ENCODE measurements at regions not wholly inside any gene's neighbourhood (a gene's known extent, or its start where the extent isn't known, plus 50 kb on each side); places are given as distances from the start of the nearest gene placed in this dataset.

DNA sequence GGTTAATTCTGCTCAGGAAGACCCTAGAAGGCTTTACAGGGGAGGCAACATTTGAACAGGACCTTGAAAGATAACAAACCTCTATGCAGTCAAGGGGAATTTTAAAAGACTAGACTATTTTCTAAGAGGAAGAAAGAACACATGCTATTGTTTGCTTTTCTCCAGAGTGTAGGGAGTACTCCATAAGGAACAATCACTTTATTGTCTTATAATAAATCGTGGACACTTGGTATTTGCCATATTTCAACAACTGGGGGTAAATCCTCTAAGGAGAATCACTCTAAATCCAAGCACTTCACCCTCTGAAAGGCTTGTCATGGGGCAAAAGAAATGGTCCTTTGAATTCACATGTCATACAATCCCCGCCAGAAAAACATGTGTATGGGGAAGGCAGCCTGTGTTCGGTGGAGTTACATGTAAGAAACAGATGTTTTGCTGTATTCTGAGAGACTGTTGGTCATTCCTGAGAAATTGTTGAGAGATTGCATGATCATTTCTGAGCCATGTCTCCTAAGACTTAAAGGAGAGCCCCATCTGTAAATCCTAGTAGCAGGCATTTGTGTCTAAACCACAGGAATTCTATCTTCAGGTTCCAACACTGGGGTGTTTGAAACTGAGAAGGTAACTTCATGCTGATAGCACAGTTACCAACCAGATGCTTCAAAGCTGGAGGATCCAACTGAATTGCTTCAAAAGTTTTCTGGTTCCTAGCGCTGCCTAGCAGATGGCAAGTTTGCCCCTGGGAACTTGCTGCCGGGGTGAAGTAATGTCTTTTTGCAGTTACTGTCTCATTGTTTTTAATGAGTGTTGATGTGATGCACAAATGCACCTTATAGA is 66.8 kb downstream of the FZD4 start:
- Histone ChIP-seq H3K4me1 (ENCODE audit: control insufficient read depth in 4 of 4, insufficient read depth in 4 of 4, low read length in 3 of 4) (no peaks in the 10 kb centered on the region), H3K27ac (ENCODE audit: low read depth in 1 of 2, low read length in 2 of 2) (no peak overlapping the region), H3K9me3 (ENCODE audit: control insufficient read depth in 4 of 4, low read length in 3 of 4) (no peaks in the 10 kb centered on the region), H3K9ac (ENCODE audit: low read depth in 1 of 2, low read length in 2 of 2) (no peak overlapping the region), H3K4me3 (ENCODE audit: low read depth in 1 of 3, low read length in 3 of 3) (no peak overlapping the region), H3K27me3 (ENCODE audit: control insufficient read depth in 4 of 4, insufficient read depth in 4 of 4, low read length in 3 of 4) (no peaks in the 10 kb centered on the region), H3K36me3 (ENCODE audit: control insufficient read depth in 4 of 4, insufficient read depth in 3 of 4, low read depth in 1 of 4, low read length in 3 of 4) (no peaks in the 10 kb centered on the region)
- WGBS = 87% methylated on average over 5 of the region's 5 CpGs
- TF ChIP-seq YY1 (IDR thresholded peaks at IDR 0.05) = no peak
- TF ChIP-seq, protein P1, sequence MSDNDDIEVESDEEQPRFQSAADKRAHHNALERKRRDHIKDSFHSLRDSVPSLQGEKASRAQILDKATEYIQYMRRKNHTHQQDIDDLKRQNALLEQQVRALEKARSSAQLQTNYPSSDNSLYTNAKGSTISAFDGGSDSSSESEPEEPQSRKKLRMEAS (IDR thresholded peaks at IDR 0.05) = no peak
- TF ChIP-seq, protein P2, sequence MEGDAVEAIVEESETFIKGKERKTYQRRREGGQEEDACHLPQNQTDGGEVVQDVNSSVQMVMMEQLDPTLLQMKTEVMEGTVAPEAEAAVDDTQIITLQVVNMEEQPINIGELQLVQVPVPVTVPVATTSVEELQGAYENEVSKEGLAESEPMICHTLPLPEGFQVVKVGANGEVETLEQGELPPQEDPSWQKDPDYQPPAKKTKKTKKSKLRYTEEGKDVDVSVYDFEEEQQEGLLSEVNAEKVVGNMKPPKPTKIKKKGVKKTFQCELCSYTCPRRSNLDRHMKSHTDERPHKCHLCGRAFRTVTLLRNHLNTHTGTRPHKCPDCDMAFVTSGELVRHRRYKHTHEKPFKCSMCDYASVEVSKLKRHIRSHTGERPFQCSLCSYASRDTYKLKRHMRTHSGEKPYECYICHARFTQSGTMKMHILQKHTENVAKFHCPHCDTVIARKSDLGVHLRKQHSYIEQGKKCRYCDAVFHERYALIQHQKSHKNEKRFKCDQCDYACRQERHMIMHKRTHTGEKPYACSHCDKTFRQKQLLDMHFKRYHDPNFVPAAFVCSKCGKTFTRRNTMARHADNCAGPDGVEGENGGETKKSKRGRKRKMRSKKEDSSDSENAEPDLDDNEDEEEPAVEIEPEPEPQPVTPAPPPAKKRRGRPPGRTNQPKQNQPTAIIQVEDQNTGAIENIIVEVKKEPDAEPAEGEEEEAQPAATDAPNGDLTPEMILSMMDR (IDR thresholded peaks at IDR 0.05; ENCODE audit: low read depth, low read length, missing input control) = no peak
- no peak for TF ChIP-seq HNF4G (IDR thresholded peaks at IDR 0.05)
- no peak for TF ChIP-seq NR2F2 (IDR thresholded peaks at IDR 0.05)
- no peak for TF ChIP-seq JUND (IDR thresholded peaks at IDR 0.05)
- no peak for TF ChIP-seq FOXA2 (IDR thresholded peaks at IDR 0.05)
- no peak for TF ChIP-seq RAD21 (IDR thresholded peaks at IDR 0.05)
- TF ChIP-seq, protein P3, sequence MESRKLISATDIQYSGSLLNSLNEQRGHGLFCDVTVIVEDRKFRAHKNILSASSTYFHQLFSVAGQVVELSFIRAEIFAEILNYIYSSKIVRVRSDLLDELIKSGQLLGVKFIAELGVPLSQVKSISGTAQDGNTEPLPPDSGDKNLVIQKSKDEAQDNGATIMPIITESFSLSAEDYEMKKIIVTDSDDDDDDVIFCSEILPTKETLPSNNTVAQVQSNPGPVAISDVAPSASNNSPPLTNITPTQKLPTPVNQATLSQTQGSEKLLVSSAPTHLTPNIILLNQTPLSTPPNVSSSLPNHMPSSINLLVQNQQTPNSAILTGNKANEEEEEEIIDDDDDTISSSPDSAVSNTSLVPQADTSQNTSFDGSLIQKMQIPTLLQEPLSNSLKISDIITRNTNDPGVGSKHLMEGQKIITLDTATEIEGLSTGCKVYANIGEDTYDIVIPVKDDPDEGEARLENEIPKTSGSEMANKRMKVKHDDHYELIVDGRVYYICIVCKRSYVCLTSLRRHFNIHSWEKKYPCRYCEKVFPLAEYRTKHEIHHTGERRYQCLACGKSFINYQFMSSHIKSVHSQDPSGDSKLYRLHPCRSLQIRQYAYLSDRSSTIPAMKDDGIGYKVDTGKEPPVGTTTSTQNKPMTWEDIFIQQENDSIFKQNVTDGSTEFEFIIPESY (IDR thresholded peaks at IDR 0.05) = no peak
- TF ChIP-seq FOXA1 (IDR thresholded peaks at IDR 0.05) = no peak
- TF ChIP-seq, protein P4, sequence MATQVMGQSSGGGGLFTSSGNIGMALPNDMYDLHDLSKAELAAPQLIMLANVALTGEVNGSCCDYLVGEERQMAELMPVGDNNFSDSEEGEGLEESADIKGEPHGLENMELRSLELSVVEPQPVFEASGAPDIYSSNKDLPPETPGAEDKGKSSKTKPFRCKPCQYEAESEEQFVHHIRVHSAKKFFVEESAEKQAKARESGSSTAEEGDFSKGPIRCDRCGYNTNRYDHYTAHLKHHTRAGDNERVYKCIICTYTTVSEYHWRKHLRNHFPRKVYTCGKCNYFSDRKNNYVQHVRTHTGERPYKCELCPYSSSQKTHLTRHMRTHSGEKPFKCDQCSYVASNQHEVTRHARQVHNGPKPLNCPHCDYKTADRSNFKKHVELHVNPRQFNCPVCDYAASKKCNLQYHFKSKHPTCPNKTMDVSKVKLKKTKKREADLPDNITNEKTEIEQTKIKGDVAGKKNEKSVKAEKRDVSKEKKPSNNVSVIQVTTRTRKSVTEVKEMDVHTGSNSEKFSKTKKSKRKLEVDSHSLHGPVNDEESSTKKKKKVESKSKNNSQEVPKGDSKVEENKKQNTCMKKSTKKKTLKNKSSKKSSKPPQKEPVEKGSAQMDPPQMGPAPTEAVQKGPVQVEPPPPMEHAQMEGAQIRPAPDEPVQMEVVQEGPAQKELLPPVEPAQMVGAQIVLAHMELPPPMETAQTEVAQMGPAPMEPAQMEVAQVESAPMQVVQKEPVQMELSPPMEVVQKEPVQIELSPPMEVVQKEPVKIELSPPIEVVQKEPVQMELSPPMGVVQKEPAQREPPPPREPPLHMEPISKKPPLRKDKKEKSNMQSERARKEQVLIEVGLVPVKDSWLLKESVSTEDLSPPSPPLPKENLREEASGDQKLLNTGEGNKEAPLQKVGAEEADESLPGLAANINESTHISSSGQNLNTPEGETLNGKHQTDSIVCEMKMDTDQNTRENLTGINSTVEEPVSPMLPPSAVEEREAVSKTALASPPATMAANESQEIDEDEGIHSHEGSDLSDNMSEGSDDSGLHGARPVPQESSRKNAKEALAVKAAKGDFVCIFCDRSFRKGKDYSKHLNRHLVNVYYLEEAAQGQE (IDR thresholded peaks at IDR 0.05) = no peak
- TF ChIP-seq, protein P5, sequence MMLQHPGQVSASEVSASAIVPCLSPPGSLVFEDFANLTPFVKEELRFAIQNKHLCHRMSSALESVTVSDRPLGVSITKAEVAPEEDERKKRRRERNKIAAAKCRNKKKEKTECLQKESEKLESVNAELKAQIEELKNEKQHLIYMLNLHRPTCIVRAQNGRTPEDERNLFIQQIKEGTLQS (IDR thresholded peaks at IDR 0.05) = no peak
- no peak for TF ChIP-seq GABPA (IDR thresholded peaks at IDR 0.05 in 1 of 2, conservative IDR thresholded peaks at IDR 0.05 in 1 of 2)
- no peak for TF ChIP-seq TAF1 (conservative IDR thresholded peaks at IDR 0.05)
- TF ChIP-seq HNF4A (conservative IDR thresholded peaks at IDR 0.05) = no peak
- DNase-seq (ENCODE audit: low spot score) = no peak

DNA sequence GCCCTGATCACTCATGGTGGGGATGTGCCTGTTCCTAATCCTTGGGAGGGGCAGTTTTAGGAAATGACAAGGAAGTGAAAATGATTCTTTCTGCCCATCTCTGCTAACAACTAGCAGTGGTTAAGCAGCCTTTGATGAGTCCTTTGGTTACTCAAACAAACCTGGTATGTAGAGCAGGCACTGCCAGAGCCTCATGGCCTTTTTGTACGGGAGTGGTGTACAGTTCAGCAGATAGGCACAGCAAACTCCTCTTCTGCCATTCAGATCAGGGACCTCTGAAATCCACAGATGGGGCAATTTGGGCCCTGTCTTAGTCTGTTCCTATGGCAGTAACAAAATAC is 66.2 kb downstream of the FZD4 start:
- 80% methylated on average over 1 of the region's 1 CpG for WGBS
- Histone ChIP-seq H3K4me1 (ENCODE audit: control insufficient read depth in 4 of 4, insufficient read depth in 4 of 4, low read length in 3 of 4) (no peaks in the 10 kb centered on the region), H3K27me3 (ENCODE audit: control insufficient read depth in 4 of 4, insufficient read depth in 4 of 4, low read length in 3 of 4) (no peaks in the 10 kb centered on the region), H3K9me3 (ENCODE audit: control insufficient read depth in 4 of 4, low read length in 3 of 4) (no peaks in the 10 kb centered on the region), H3K9ac (ENCODE audit: low read depth in 1 of 2, low read length in 2 of 2) (no peak overlapping the region), H3K4me3 (ENCODE audit: low read depth in 1 of 3, low read length in 3 of 3) (no peak overlapping the region), H3K36me3 (ENCODE audit: control insufficient read depth in 4 of 4, insufficient read depth in 3 of 4, low read depth in 1 of 4, low read length in 3 of 4) (no peaks in the 10 kb centered on the region), H3K27ac (ENCODE audit: low read depth in 1 of 2, low read length in 2 of 2) (no peak overlapping the region)
- DNase-seq (ENCODE audit: low spot score) = no peak
- TF ChIP-seq NR2F2 (IDR thresholded peaks at IDR 0.05) (no peak), FOXA2 (IDR thresholded peaks at IDR 0.05) (no peak), EGR1 (IDR thresholded peaks at IDR 0.05; ENCODE audit: low read depth in 2 of 2) (no peak), JUND (IDR thresholded peaks at IDR 0.05) (no peak), RXRA (IDR thresholded peaks at IDR 0.05) (no peak), YY1 (IDR thresholded peaks at IDR 0.05) (no peak), HNF4G (IDR thresholded peaks at IDR 0.05) (no peak), FOXA1 (IDR thresholded peaks at IDR 0.05) (no peak)
- TF ChIP-seq, protein P4 (IDR thresholded peaks at IDR 0.05) = no peak
- TF ChIP-seq, protein P3 (IDR thresholded peaks at IDR 0.05) = no peak
